K562 (cell line): ENCODE measurements at regions not wholly inside any gene's neighbourhood (a gene's known extent, or its start where the extent isn't known, plus 50 kb on each side); places are given as distances from the start of the nearest gene placed in this dataset.

ENCODE experiments used
- FOSL1 ChIP-seq: fragments of 200-800 bp; sonication (Bioruptor generic); conservative IDR thresholded peaks from 2 replicates; pipeline ENCODE4 v1.6.1; 2016; ENCODE audit warnings: missing genetic modification characterization, missing compliant biosample characterization
- HEY1 ChIP-seq: fragments of 250-450 bp; sonication (Bioruptor Pico); IDR thresholded peaks from 2 replicates; pipeline ENCODE4 v1.5.0; 2020; ENCODE audit warnings: mild to moderate bottlenecking, moderate library complexity, borderline replicate concordance
- SAFB ChIP-seq: fragments of 200-400 bp; formaldehyde crosslinking; IDR thresholded peaks from 2 replicates; pipeline ENCODE4 v1.6.1; 2017; ENCODE audit warnings: low read depth, low read length, borderline replicate concordance
- STAT5B ChIP-seq: fragments of 250-450 bp; sonication (Bioruptor Pico); IDR thresholded peaks from 2 replicates; pipeline ENCODE4 v1.8.0; 2021; ENCODE audit warnings: mild to moderate bottlenecking, inconsistent platforms
- TF ChIP-seq, protein P1 (sequence below), 3 experiments: fragments of 200-800 bp in 1 of 3; fragments of 250-450 bp in 1 of 3; fragments of 450-650 bp in 1 of 3; sonication (Bioruptor Pico) in 1 of 3; sonication (Bioruptor generic) in 1 of 3; formaldehyde crosslinking in 1 of 3; IDR thresholded peaks; 2 replicates each; pipeline versions ENCODE4 v1.6.1 to v1.8.0; 2016 to 2022; ENCODE audit warnings: mild to moderate bottlenecking in 2 of 3, missing genetic modification characterization in 2 of 3, missing compliant biosample characterization in 1 of 3, moderate library complexity in 1 of 3
- TF ChIP-seq, protein P2 (sequence below): fragments of 450-650 bp; IDR thresholded peaks from 2 replicates; pipeline ENCODE4 v1.6.1; 2018; ENCODE audit warnings: mild to moderate bottlenecking, low read depth; ENCODE audit not compliant: partially characterized antibody

DNA sequence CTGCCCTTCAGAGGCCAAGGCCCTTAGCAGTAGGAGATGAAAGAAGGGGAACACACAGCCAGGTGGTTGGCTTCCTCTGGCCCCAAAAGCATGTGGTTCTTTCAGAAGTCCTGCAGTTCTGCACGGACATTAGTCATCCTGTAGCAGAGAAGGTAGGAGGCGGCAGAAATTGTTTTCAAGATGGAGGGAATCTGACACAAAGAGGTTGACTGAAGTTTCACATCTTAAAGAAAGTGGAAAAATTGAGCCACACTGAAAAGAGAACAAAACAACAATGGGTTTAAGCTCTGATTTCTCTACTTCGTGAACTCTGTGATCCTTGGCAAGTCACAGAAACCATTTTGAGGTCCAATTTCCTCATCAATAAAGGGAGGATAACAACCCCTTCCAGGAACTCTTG lies 125.3 kb upstream of the DNAH14 start (continued):
- TF ChIP-seq, protein P1, sequence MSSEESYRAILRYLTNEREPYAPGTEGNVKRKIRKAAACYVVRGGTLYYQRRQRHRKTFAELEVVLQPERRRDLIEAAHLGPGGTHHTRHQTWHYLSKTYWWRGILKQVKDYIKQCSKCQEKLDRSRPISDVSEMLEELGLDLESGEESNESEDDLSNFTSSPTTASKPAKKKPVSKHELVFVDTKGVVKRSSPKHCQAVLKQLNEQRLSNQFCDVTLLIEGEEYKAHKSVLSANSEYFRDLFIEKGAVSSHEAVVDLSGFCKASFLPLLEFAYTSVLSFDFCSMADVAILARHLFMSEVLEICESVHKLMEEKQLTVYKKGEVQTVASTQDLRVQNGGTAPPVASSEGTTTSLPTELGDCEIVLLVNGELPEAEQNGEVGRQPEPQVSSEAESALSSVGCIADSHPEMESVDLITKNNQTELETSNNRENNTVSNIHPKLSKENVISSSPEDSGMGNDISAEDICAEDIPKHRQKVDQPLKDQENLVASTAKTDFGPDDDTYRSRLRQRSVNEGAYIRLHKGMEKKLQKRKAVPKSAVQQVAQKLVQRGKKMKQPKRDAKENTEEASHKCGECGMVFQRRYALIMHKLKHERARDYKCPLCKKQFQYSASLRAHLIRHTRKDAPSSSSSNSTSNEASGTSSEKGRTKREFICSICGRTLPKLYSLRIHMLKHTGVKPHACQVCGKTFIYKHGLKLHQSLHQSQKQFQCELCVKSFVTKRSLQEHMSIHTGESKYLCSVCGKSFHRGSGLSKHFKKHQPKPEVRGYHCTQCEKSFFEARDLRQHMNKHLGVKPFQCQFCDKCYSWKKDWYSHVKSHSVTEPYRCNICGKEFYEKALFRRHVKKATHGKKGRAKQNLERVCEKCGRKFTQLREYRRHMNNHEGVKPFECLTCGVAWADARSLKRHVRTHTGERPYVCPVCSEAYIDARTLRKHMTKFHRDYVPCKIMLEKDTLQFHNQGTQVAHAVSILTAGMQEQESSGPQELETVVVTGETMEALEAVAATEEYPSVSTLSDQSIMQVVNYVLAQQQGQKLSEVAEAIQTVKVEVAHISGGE (CRISPR knock-in tag; IDR thresholded peaks at IDR 0.05), result no peak
- TF ChIP-seq SAFB, result no peak
- no peak for TF ChIP-seq STAT5B (CRISPR knock-in tag)
- TF ChIP-seq HEY1 (CRISPR knock-in tag), result no peak
- TF ChIP-seq FOSL1, result no peak
- TF ChIP-seq, protein P2, sequence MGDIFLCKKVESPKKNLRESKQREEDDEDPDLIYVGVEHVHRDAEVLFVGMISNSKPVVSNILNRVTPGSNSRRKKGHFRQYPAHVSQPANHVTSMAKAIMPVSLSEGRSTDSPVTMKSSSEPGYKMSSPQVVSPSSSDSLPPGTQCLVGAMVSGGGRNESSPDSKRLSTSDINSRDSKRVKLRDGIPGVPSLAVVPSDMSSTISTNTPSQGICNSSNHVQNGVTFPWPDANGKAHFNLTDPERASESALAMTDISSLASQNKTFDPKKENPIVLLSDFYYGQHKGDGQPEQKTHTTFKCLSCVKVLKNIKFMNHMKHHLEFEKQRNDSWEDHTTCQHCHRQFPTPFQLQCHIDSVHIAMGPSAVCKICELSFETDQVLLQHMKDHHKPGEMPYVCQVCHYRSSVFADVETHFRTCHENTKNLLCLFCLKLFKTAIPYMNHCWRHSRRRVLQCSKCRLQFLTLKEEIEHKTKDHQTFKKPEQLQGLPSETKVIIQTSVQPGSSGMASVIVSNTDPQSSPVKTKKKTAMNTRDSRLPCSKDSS, result no peak
